A673 (cell line): ENCODE measurements at regions not wholly inside any gene's neighbourhood (a gene's known extent, or its start where the extent isn't known, plus 50 kb on each side); places are given as distances from the start of the nearest gene placed in this dataset.

ENCODE experiments used
- BruUV-seq: library from RNA; stranded (reverse); fragments of 400-500 nt; replicated peaks from 2 replicates; lab custom pipeline; 2021; lab: Mats Ljungman, UMichigan
- CTCF ChIA-PET: fragments of 300-600 bp; sonication (Branson Sonifier 250); formaldehyde crosslinking; loops from one replicate; lab custom pipeline; 2022; ENCODE audit warnings: antibody characterized with exemption; lab: Charles Lee
- POLR2A ChIA-PET: fragments of 300-600 bp; sonication (Branson Sonifier 250); formaldehyde crosslinking; loops from one replicate; lab custom pipeline; 2022; ENCODE audit warnings: antibody characterized with exemption; ENCODE audit not compliant: low non-redundant PET; lab: Charles Lee
- DNase-seq: peaks from one replicate; pipeline ENCODE4 v3.0.0-alpha.2; 2015; ENCODE audit warnings: low spot score
- H3K27ac ChIP-seq: fragments of 200-600 bp; sonication (generic); 2 replicates; pipeline ENCODE4 v1.5.1; 2016; ENCODE audit warnings: mixed run types, low read depth, mild to moderate bottlenecking, mixed read lengths, antibody characterized with exemption, low read length; ENCODE audit not compliant: poor library complexity, severe bottlenecking
- H3K27me3 ChIP-seq: fragments of 200-600 bp; sonication (generic); replicated peaks from 2 replicates; pipeline ENCODE4 v1.6.1; 2017; ENCODE audit warnings: mixed run types, low read depth, mild to moderate bottlenecking, mixed read lengths, antibody characterized with exemption, low read length; ENCODE audit not compliant: insufficient read depth, poor library complexity
- H3K36me3 ChIP-seq: fragments of 200-600 bp; sonication (generic); 2 replicates; pipeline ENCODE4 v1.6.1; 2016; ENCODE audit warnings: mixed run types, mild to moderate bottlenecking, mixed read lengths, antibody characterized with exemption, low read length; ENCODE audit not compliant: insufficient read depth, poor library complexity, severe bottlenecking
- H3K4me1 ChIP-seq: fragments of 200-600 bp; sonication (generic); 2 replicates; pipeline ENCODE4 v1.6.1; 2017; ENCODE audit warnings: mixed run types, mild to moderate bottlenecking, mixed read lengths, antibody characterized with exemption, low read length; ENCODE audit not compliant: insufficient read depth, poor library complexity, severe bottlenecking
- H3K4me3 ChIP-seq: fragments of 200-600 bp; sonication (generic); 2 replicates; pipeline ENCODE4 v1.5.1; 2016; ENCODE audit warnings: low read depth, mixed run types, mild to moderate bottlenecking, mixed read lengths, low read length; ENCODE audit not compliant: poor library complexity, severe bottlenecking
- H3K9me3 ChIP-seq: fragments of 200-600 bp; sonication (generic); 2 replicates; pipeline ENCODE4 v1.6.1; 2016; ENCODE audit warnings: mixed run types, low read depth, mild to moderate bottlenecking, mixed read lengths, antibody characterized with exemption, low read length; ENCODE audit not compliant: poor library complexity, severe bottlenecking
- CTCF ChIP-seq: fragments of 300-800, 200-600 bp; sonication (generic); conservative IDR thresholded peaks from 2 replicates; pipeline ENCODE4 v1.5.1; 2017; ENCODE audit warnings: low read depth, mild to moderate bottlenecking, antibody characterized with exemption, low read length, moderate library complexity, mixed read lengths
- EZH2 ChIP-seq: fragments of 200-600 bp; sonication (generic); IDR thresholded peaks from 2 replicates; pipeline ENCODE4 v1.6.1; 2017; ENCODE audit warnings: borderline replicate concordance, low read depth, mild to moderate bottlenecking, mixed read lengths, antibody characterized with exemption, low read length; ENCODE audit not compliant: poor library complexity, severe bottlenecking
- intact Hi-C: fragments of 100-400 bp; cut with micrococcal nuclease; formaldehyde crosslinking; loops from one replicate; pipeline ENCODE4 v1.10.0; 2022; ENCODE audit not compliant: unreplicated experiment

GRCh38 chr9:28810388-28811075 lies 1237.3 kb upstream of the C9orf72 start:
- H3K27ac ChIP-seq: peak overlapping the region; percentile 44
- H3K27me3 ChIP-seq: no peaks in the 10 kb centered on the region
- no peak overlapping the region for H3K4me3 ChIP-seq
- intact Hi-C loops: no loop called here
- ChIA-PET CTCF (no interaction called here), POLR2A (no interaction called here)
- BruUV-seq: no TSS peak
- H3K9me3 ChIP-seq: no peaks in the 10 kb centered on the region
- DNase-seq: peak; percentile 82
- H3K36me3 ChIP-seq: no peaks in the 10 kb centered on the region
- no peak for TF ChIP-seq CTCF
- TF ChIP-seq EZH2: no peak
- H3K4me1 ChIP-seq: peaks cover 52% of the 10 kb centered on the region

- ChIA-PET CTCF (no interaction called here), POLR2A (interaction anchor here (0.8 kb wide), 1 partner anchor 202 kb away, joined by 3 read pairs; no protein-coding TSS in a partner anchor)
- peak; percentile 69 for TF ChIP-seq CTCF
- no peak for TF ChIP-seq EZH2
- no TSS peak for BruUV-seq
- no peaks in the 10 kb centered on the region for H3K27me3 ChIP-seq
- H3K36me3 ChIP-seq: no peaks in the 10 kb centered on the region
- H3K9me3 ChIP-seq: no peaks in the 10 kb centered on the region
- no peak overlapping the region for H3K4me3 ChIP-seq
- H3K4me1 ChIP-seq: peaks cover 57% of the 10 kb centered on the region
- H3K27ac ChIP-seq: peak overlapping the region; percentile 64
- intact Hi-C loops: loop anchor here (1.0 to 10.0 kb wide), 6 partner anchors 46 to 722 kb away; no protein-coding TSS in a partner anchor
- peak; percentile 98 for DNase-seq
These were observed 1247.5 kb upstream of the C9orf72 start for GRCh38 chr9:28820741-28821140.

GRCh38 chr9:28821240-28821639 lies 1248.0 kb upstream of the C9orf72 start:
- Histone ChIP-seq H3K9me3 (no peaks in the 10 kb centered on the region), H3K27ac (peak overlapping the region; percentile 64), H3K27me3 (no peaks in the 10 kb centered on the region), H3K4me1 (peaks cover 57% of the 10 kb centered on the region), H3K4me3 (no peak overlapping the region), H3K36me3 (no peaks in the 10 kb centered on the region)
- no peak for DNase-seq
- ChIA-PET CTCF (no interaction called here), POLR2A (interaction anchor here (0.6 kb wide), 1 partner anchor 34 kb away, joined by 4 read pairs; no protein-coding TSS in a partner anchor)
- BruUV-seq: TSS peak; percentile 73
- intact Hi-C loops: loop anchor here (2.0 to 10.0 kb wide), 5 partner anchors 46 to 721 kb away; no protein-coding TSS in a partner anchor
- TF ChIP-seq CTCF (no peak), EZH2 (no peak)
